H1 (cell line): ENCODE measurements at regions not wholly inside any gene's neighbourhood (a gene's known extent, or its start where the extent isn't known, plus 50 kb on each side); places are given as distances from the start of the nearest gene placed in this dataset.

ENCODE experiments used
- BACH1 ChIP-seq: IDR thresholded peaks from 2 replicates; pipeline ENCODE4 v1.6.1; 2012; ENCODE audit warnings: low read length, improper control_type of control experiment
- CHD7 ChIP-seq: fragments of 300-600 bp; sonication (generic); IDR thresholded peaks from 2 replicates; pipeline ENCODE4 v1.7.1; 2012; ENCODE audit warnings: low read length, moderate library complexity, mild to moderate bottlenecking, inconsistent platforms; ENCODE audit not compliant: insufficient replicate concordance
- HDAC2 ChIP-seq, 2 experiments: fragments of 300-600 bp in 1 of 2; sonication (generic) in 1 of 2; IDR thresholded peaks; 2 replicates each; pipeline ENCODE4 v1.6.1; 2011 to 2012; ENCODE audit warnings: low read depth in 2 of 2, low read length in 2 of 2, mild to moderate bottlenecking in 2 of 2, moderate library complexity in 2 of 2, borderline replicate concordance in 1 of 2, inconsistent platforms in 1 of 2
- KDM1A ChIP-seq: fragments of 200-600, 300-600 bp; sonication (generic); IDR thresholded peaks from 2 replicates; pipeline ENCODE4 v1.7.1; 2016; ENCODE audit warnings: mild to moderate bottlenecking, low read length, borderline replicate concordance
- SP1 ChIP-seq: IDR thresholded peaks from 2 replicates; pipeline ENCODE4 v1.6.1; 2011; ENCODE audit warnings: low read depth, low read length
- YY1 ChIP-seq: IDR thresholded peaks from 2 replicates; pipeline ENCODE4 v1.6.1; 2011; ENCODE audit warnings: low read depth, mild to moderate bottlenecking, low read length
- TF ChIP-seq, protein P1 (sequence below): IDR thresholded peaks from 2 replicates; pipeline ENCODE4 v1.6.1; 2011; ENCODE audit warnings: low read depth, mild to moderate bottlenecking, low read length; ENCODE audit not compliant: insufficient read depth

GRCh38 chrX:39327255-39327654 is 526.0 kb downstream of the MID1IP1 start (continued):
- TF ChIP-seq CHD7 (no peak), BACH1 (no peak), KDM1A (no peak), YY1 (no peak), SP1 (no peak), HDAC2 (IDR thresholded peaks at IDR 0.05; ENCODE audit: borderline replicate concordance in 1 of 2, low read depth in 2 of 2, low read length in 2 of 2) (no peak)
- TF ChIP-seq, protein P1, sequence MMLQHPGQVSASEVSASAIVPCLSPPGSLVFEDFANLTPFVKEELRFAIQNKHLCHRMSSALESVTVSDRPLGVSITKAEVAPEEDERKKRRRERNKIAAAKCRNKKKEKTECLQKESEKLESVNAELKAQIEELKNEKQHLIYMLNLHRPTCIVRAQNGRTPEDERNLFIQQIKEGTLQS = no peak
